ENCODE measurements at regions not wholly inside any gene's neighbourhood (a gene's known extent, or its start where the extent isn't known, plus 50 kb on each side); places are given as distances from the start of the nearest gene placed in this dataset.

DNA sequence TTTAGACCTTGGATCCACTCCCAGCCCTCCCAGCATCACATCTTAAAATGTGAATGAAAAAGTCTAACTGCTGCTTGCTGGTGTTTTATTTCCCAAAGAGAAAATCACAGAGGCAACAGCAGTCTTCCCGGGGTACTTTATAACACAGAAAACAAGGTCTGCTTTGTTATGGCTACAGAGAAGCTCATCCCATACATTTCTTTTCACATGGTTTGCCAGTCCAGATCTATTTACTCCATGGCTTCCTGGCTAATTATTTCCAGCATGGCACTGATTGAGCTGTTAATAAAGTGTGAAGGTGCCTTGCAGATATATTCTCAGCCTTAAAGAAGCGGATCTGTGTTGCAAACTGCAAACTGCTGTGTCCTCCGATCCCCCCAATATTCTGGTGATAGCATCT lies 466.1 kb upstream of the CFAP20DC start:
- Histone ChIP-seq H3K36me3 (ENCODE audit: control insufficient read depth in 2 of 2, insufficient read depth in 2 of 2, low read length in 1 of 2) (no peaks in the 10 kb centered on the region), H3K9ac (ENCODE audit: control insufficient read depth, insufficient read depth, low read length) (no peak overlapping the region), H3K27me3 (replicated peaks in 1 of 2; ENCODE audit: control insufficient read depth in 2 of 2, insufficient read depth in 2 of 2, low read length in 1 of 2) (no peaks in the 10 kb centered on the region), H3K4me2 (ENCODE audit: control insufficient read depth, insufficient read depth) (no peak overlapping the region), H3K27ac (ENCODE audit: control insufficient read depth, insufficient read depth) (no peak overlapping the region), H4K20me1 (ENCODE audit: control insufficient read depth, insufficient read depth) (no peaks in the 10 kb centered on the region), H3K9me3 (replicated peaks; ENCODE audit: control insufficient read depth, insufficient read depth, low read length) (no peaks in the 10 kb centered on the region; the same call in 2 of the 3 replicates), H2AFZ (ENCODE audit: control insufficient read depth, low read depth, low read length) (no peak overlapping the region), H3K4me3 (no peak overlapping the region), H3K79me2 (ENCODE audit: control insufficient read depth, insufficient read depth, low read length) (no peaks in the 10 kb centered on the region), H3K4me1 (ENCODE audit: control insufficient read depth, insufficient read depth, low read length) (no peaks in the 10 kb centered on the region)
- POLR2A ChIA-PET = interaction anchor here (0.6 kb wide), 1 partner anchor 49 kb away, joined by 6 read pairs; no protein-coding TSS in a partner anchor
- SMC1A ChIA-PET (ENCODE audit: uncharacterized antibody, unreplicated experiment) = interaction anchor here (1.0 to 3.7 kb wide), 4 partner anchors 9 to 64 kb away, joined by 3 to 21 read pairs (median 3); no protein-coding TSS in a partner anchor
- RAD21 ChIA-PET (ENCODE audit: unreplicated experiment) = no interaction called here
- WGBS (ENCODE audit: insufficient coverage, insufficient replicate concordance, low lambda C conversion rate, missing lambda C conversion rate) = 88% methylated on average over 3 of the region's 3 CpGs
- in situ Hi-C loops (cut with MboI) = no loop called here
- TF ChIP-seq WRNIP1 (IDR thresholded peaks at IDR 0.05; ENCODE audit: borderline replicate concordance, low read depth, low read length) (no peak), LARP7 (IDR thresholded peaks at IDR 0.05) (no peak), SPI1 (IDR thresholded peaks at IDR 0.05; ENCODE audit: borderline replicate concordance, insufficient read depth, low read depth, low read length) (no peak), EP300 (IDR thresholded peaks at IDR 0.05; ENCODE audit: borderline replicate concordance in 1 of 2, control insufficient read depth in 1 of 2, low read depth in 2 of 2, low read length in 2 of 2) (no peak), USF2 (IDR thresholded peaks at IDR 0.05; ENCODE audit: borderline replicate concordance, low read depth, low read length) (no peak), RUNX3 (IDR thresholded peaks at IDR 0.05; ENCODE audit: low read length) (no peak), JUND (IDR thresholded peaks at IDR 0.05; ENCODE audit: low read depth, low read length) (no peak), IKZF2 (IDR thresholded peaks at IDR 0.05) (no peak), SMAD1 (IDR thresholded peaks at IDR 0.05; ENCODE audit: low read depth, partially characterized antibody) (no peak), BRCA1 (IDR thresholded peaks at IDR 0.05; ENCODE audit: low read depth, low read length) (no peak), SREBF2 (IDR thresholded peaks at IDR 0.05; ENCODE audit: low read length) (no peak), SUPT20H (IDR thresholded peaks at IDR 0.05; ENCODE audit: borderline replicate concordance, control insufficient read depth, low read depth, low read length) (no peak), ATF7 (IDR thresholded peaks at IDR 0.05; ENCODE audit: low read depth) (no peak), HDAC6 (IDR thresholded peaks at IDR 0.05; ENCODE audit: unreplicated experiment) (no peak)
- TF ChIP-seq, protein P1, sequence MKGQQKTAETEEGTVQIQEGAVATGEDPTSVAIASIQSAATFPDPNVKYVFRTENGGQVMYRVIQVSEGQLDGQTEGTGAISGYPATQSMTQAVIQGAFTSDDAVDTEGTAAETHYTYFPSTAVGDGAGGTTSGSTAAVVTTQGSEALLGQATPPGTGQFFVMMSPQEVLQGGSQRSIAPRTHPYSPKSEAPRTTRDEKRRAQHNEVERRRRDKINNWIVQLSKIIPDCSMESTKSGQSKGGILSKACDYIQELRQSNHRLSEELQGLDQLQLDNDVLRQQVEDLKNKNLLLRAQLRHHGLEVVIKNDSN (IDR thresholded peaks at IDR 0.05; ENCODE audit: borderline replicate concordance, extremely low read length, insufficient read depth, low read depth, low read length) = no peak
- TF ChIP-seq, protein P2, sequence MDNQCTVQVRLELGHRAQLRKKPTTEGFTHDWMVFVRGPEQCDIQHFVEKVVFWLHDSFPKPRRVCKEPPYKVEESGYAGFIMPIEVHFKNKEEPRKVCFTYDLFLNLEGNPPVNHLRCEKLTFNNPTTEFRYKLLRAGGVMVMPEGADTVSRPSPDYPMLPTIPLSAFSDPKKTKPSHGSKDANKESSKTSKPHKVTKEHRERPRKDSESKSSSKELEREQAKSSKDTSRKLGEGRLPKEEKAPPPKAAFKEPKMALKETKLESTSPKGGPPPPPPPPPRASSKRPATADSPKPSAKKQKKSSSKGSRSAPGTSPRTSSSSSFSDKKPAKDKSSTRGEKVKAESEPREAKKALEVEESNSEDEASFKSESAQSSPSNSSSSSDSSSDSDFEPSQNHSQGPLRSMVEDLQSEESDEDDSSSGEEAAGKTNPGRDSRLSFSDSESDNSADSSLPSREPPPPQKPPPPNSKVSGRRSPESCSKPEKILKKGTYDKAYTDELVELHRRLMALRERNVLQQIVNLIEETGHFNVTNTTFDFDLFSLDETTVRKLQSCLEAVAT (IDR thresholded peaks at IDR 0.05) = no peak
- TF ChIP-seq, protein P3, sequence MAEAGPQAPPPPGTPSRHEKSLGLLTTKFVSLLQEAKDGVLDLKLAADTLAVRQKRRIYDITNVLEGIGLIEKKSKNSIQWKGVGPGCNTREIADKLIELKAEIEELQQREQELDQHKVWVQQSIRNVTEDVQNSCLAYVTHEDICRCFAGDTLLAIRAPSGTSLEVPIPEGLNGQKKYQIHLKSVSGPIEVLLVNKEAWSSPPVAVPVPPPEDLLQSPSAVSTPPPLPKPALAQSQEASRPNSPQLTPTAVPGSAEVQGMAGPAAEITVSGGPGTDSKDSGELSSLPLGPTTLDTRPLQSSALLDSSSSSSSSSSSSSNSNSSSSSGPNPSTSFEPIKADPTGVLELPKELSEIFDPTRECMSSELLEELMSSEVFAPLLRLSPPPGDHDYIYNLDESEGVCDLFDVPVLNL (IDR thresholded peaks at IDR 0.05; ENCODE audit: low read depth, low read length) = no peak
- DNase-seq (ENCODE audit: low read depth, low spot score) = no peak
- intact Hi-C loops (cut with micrococcal nuclease; ENCODE audit: unreplicated experiment) = no loop called here
- CTCF ChIA-PET = no interaction called here
- no peak for FAIRE-seq
- no peak for ATAC-seq
- no TSS peak for BruUV-seq (replicated peaks)
